ENCODE measurements at regions not wholly inside any gene's neighbourhood (a gene's known extent, or its start where the extent isn't known, plus 50 kb on each side); places are given as distances from the start of the nearest gene placed in this dataset.
"Not testable (repeated sequence)": the region's sequence is repeated elsewhere in the genome, so short reads cannot be mapped to it uniquely, and the experiment has no call there.

- DNase-seq (ENCODE audit: low read depth) = not testable (repeated sequence)
These were observed 281.8 kb downstream of the QKI start for GRCh38 chr6:163696311-163696710.

- DNase-seq (ENCODE audit: low read depth) = no peak
These were observed 280.9 kb downstream of the QKI start for GRCh38 chr6:163695414-163695864.

- DNase-seq (ENCODE audit: low read depth) = no peak
These were observed 280.5 kb downstream of the QKI start for GRCh38 chr6:163694988-163695398.

- no peak for DNase-seq (ENCODE audit: low read depth)
These were observed 279.6 kb downstream of the QKI start for GRCh38 chr6:163694072-163694471.

GRCh38 chr6:163691049-163691448 is 276.5 kb downstream of the QKI start:
- no peak for DNase-seq (ENCODE audit: low read depth)

- DNase-seq (ENCODE audit: low read depth) = no peak
These were observed 274.3 kb downstream of the QKI start for GRCh38 chr6:163688739-163689362.

- no peak for DNase-seq (ENCODE audit: low read depth)
These were observed 272.6 kb downstream of the QKI start for GRCh38 chr6:163687075-163687474.

- DNase-seq (ENCODE audit: low read depth) = no peak
These were observed 271.8 kb downstream of the QKI start for GRCh38 chr6:163686301-163686700.

- no peak for DNase-seq (ENCODE audit: low read depth)
These were observed 268.6 kb downstream of the QKI start for GRCh38 chr6:163683105-163683622.

GRCh38 chr6:163679753-163680152 is 265.2 kb downstream of the QKI start:
- DNase-seq (ENCODE audit: low read depth) = no peak

GRCh38 chr6:163679012-163679660 is 264.6 kb downstream of the QKI start:
- DNase-seq (ENCODE audit: low read depth) = no peak

GRCh38 chr6:163675611-163676010 is 261.1 kb downstream of the QKI start:
- DNase-seq (ENCODE audit: low read depth) = no peak

- no peak for DNase-seq (ENCODE audit: low read depth)
These were observed 258.2 kb downstream of the QKI start for GRCh38 chr6:163672710-163673109.

GRCh38 chr6:163671791-163672190 is 257.3 kb downstream of the QKI start:
- DNase-seq (ENCODE audit: low read depth) = no peak

GRCh38 chr6:163671355-163671754 is 256.8 kb downstream of the QKI start:
- DNase-seq (ENCODE audit: low read depth) = no peak

GRCh38 chr6:163670336-163670735 is 255.8 kb downstream of the QKI start:
- DNase-seq (ENCODE audit: low read depth) = no peak

GRCh38 chr6:163668061-163668426 is 253.5 kb downstream of the QKI start:
- DNase-seq (ENCODE audit: low read depth) = no peak

- no peak for DNase-seq (ENCODE audit: low read depth)
These were observed 253.0 kb downstream of the QKI start for GRCh38 chr6:163667372-163668060.

- no peak for DNase-seq (ENCODE audit: low read depth)
These were observed 250.9 kb downstream of the QKI start for GRCh38 chr6:163665464-163665863.

- no peak for DNase-seq (ENCODE audit: low read depth)
These were observed 249.1 kb downstream of the QKI start for GRCh38 chr6:163663575-163663974.

- no peak for DNase-seq (ENCODE audit: low read depth)
These were observed 248.2 kb downstream of the QKI start for GRCh38 chr6:163662604-163663225.

GRCh38 chr6:163661272-163661671 is 246.8 kb downstream of the QKI start:
- DNase-seq (ENCODE audit: low read depth) = no peak

- no peak for DNase-seq (ENCODE audit: low read depth)
These were observed 245.3 kb downstream of the QKI start for GRCh38 chr6:163659803-163660202.
